ENCODE measurements at regions not wholly inside any gene's neighbourhood (a gene's known extent, or its start where the extent isn't known, plus 50 kb on each side); places are given as distances from the start of the nearest gene placed in this dataset.

- TF ChIP-seq ZNF513 (CRISPR knock-in tag; conservative IDR thresholded peaks at IDR 0.05) (no peak), ARHGAP35 (CRISPR knock-in tag; IDR thresholded peaks at IDR 0.05; ENCODE audit: borderline replicate concordance) (no peak), NCOA5 (CRISPR knock-in tag; IDR thresholded peaks at IDR 0.05) (no peak), DMAP1 (CRISPR knock-in tag; IDR thresholded peaks at IDR 0.05) (no peak), SAP130 (CRISPR knock-in tag; IDR thresholded peaks at IDR 0.05; ENCODE audit: low read depth) (no peak), ATF5 (CRISPR knock-in tag; IDR thresholded peaks at IDR 0.05; ENCODE audit: low read depth) (no peak), ZNF264 (CRISPR knock-in tag; IDR thresholded peaks at IDR 0.05) (no peak), ZMYM4 (CRISPR knock-in tag; IDR thresholded peaks at IDR 0.05) (no peak), SP1 (IDR thresholded peaks at IDR 0.05) (no peak), SP1 (CRISPR knock-in tag; IDR thresholded peaks at IDR 0.05) (no peak), ZSCAN31 (CRISPR knock-in tag; IDR thresholded peaks at IDR 0.05; ENCODE audit: low read depth) (no peak)
Observed at GRCh38 chr14:98146416-98146815, 1125.6 kb downstream of the BCL11B start (continued).

DNA sequence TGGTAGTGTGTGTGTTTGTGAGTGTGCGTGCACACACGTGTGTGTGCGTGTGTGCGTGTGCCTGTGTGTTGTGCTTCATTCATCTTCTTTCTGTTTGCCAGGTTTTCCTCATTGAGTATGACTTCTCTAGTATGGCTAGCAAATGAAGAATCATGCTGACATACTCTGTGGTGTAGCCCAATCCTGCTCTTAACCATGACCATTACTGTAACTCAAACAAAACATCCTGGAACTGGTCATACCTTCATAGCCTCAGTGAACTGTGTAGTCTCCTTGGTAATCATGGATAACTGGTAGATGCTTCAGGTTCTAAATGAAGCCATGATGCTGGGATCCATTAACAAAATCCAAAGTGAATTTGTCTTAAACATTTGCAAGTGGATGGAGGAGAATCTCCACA, 1117.7 kb downstream of the BCL11B start:
- no peak overlapping the region for H3K4me3 ChIP-seq (replicated peaks in 1 of 3; ENCODE audit: insufficient read depth in 1 of 3, low read depth in 2 of 3, low read length in 3 of 3)
- ChIA-PET CTCF (ENCODE audit: low intra/inter-chr PET ratio, low total read pairs) (no interaction called here), POLR2A (no interaction called here)
- TF ChIP-seq, protein P1, sequence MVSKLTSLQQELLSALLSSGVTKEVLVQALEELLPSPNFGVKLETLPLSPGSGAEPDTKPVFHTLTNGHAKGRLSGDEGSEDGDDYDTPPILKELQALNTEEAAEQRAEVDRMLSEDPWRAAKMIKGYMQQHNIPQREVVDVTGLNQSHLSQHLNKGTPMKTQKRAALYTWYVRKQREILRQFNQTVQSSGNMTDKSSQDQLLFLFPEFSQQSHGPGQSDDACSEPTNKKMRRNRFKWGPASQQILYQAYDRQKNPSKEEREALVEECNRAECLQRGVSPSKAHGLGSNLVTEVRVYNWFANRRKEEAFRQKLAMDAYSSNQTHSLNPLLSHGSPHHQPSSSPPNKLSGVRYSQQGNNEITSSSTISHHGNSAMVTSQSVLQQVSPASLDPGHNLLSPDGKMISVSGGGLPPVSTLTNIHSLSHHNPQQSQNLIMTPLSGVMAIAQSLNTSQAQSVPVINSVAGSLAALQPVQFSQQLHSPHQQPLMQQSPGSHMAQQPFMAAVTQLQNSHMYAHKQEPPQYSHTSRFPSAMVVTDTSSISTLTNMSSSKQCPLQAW (CRISPR knock-in tag; IDR thresholded peaks at IDR 0.05) = no peak
- TF ChIP-seq ZNF766 (CRISPR knock-in tag; IDR thresholded peaks at IDR 0.05; ENCODE audit: borderline replicate concordance) (no peak), IRX3 (CRISPR knock-in tag; IDR thresholded peaks at IDR 0.05; ENCODE audit: borderline replicate concordance, low read depth) (no peak)
- TF ChIP-seq, protein P2, sequence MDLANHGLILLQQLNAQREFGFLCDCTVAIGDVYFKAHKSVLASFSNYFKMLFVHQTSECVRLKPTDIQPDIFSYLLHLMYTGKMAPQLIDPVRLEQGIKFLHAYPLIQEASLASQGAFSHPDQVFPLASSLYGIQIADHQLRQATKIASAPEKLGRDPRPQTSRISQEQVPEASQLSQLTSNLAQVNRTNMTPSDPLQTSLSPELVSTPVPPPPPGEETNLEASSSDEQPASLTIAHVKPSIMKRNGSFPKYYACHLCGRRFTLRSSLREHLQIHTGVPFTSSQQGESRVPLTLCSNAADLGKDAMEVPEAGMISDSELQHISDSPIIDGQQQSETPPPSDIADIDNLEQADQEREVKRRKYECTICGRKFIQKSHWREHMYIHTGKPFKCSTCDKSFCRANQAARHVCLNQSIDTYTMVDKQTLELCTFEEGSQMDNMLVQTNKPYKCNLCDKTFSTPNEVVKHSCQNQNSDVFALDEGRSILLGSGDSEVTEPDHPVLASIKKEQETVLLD (CRISPR knock-in tag; IDR thresholded peaks at IDR 0.05; ENCODE audit: low read depth) = no peak
- no peaks in the 10 kb centered on the region for H3K4me1 ChIP-seq (ENCODE audit: insufficient read depth, low read length)
- no TSS peak for BruUV-seq (replicated peaks)
- no peak overlapping the region for H3K27ac ChIP-seq (ENCODE audit: extremely low read length, insufficient read depth, low read length)
- FAIRE-seq (no peak), ATAC-seq (no peak), DNase-seq (ENCODE audit: low spot score) (no peak)
- in situ Hi-C loops (cut with HindIII; ENCODE audit: extremely low pct_ligation_motif_present, low pct_unique_long_range_greater_than_20kb) (no loop called here), intact Hi-C loops (cut with micrococcal nuclease; ENCODE audit: unreplicated experiment) (no loop called here)
- 69% methylated on average over 4 of the region's 4 CpGs for WGBS (ENCODE audit: low lambda C conversion rate)
- no peak overlapping the region for H3K9ac ChIP-seq (ENCODE audit: insufficient read depth, low read depth, low read length)
- no peaks in the 10 kb centered on the region for H4K20me1 ChIP-seq (ENCODE audit: insufficient read depth, low read length)
- H3K79me2 ChIP-seq (ENCODE audit: insufficient read depth, low read length) = no peaks in the 10 kb centered on the region
- peaks cover 27% of the 10 kb centered on the region; the same call in 1 of the 2 replicates for H3K9me3 ChIP-seq (ENCODE audit: low read length)
- H2AFZ ChIP-seq (ENCODE audit: low read length) = no peak overlapping the region
- H3K4me2 ChIP-seq (ENCODE audit: low read depth, low read length) = no peak overlapping the region
- H3K36me3 ChIP-seq (replicated peaks in 1 of 2; ENCODE audit: control insufficient read depth in 1 of 2, insufficient read depth in 2 of 2, low read length in 2 of 2) = no peaks in the 10 kb centered on the region
- no peaks in the 10 kb centered on the region for H3K27me3 ChIP-seq (ENCODE audit: control insufficient read depth in 1 of 2, insufficient read depth in 2 of 2, low read length in 2 of 2)

Measured in HepG2 (cell line).